Type B pancreatic cell (in vitro differentiated cells): ENCODE measurements at regions not wholly inside any gene's neighbourhood (a gene's known extent, or its start where the extent isn't known, plus 50 kb on each side); places are given as distances from the start of the nearest gene placed in this dataset.

Source experiments
- DNase-seq: peaks from one replicate; pipeline ENCODE4 v3.0.0; 2021; ENCODE audit warnings: mixed read lengths; ENCODE audit not compliant: unreplicated experiment; ENCODE audit errors: extremely low spot score
- H3K27ac Mint-ChIP-seq: 2 replicates; pipeline ENCODE4 v1.8.0; 2021; ENCODE audit warnings: mild to moderate bottlenecking, mixed read lengths
- H3K27me3 Mint-ChIP-seq: 2 replicates; pipeline ENCODE4 v1.8.0; 2021; ENCODE audit warnings: mixed read lengths
- H3K36me3 Mint-ChIP-seq: 2 replicates; pipeline ENCODE4 v1.8.0; 2021; ENCODE audit warnings: mixed read lengths
- H3K4me1 Mint-ChIP-seq: one replicate; pipeline ENCODE4 v1.8.0; 2021; ENCODE audit warnings: mixed read lengths; ENCODE audit not compliant: unreplicated experiment
- H3K4me3 Mint-ChIP-seq: 2 replicates; pipeline ENCODE4 v1.8.0; 2021; ENCODE audit warnings: mild to moderate bottlenecking, mixed read lengths
- H3K9me3 Mint-ChIP-seq: 2 replicates; pipeline ENCODE4 v1.8.0; 2021; ENCODE audit warnings: mixed read lengths
- TF ChIP-seq, protein P1 (sequence below): fragments of 200-600 bp; sonication (generic); conservative IDR thresholded peaks from 2 replicates; pipeline ENCODE4 v1.5.0; 2021; ENCODE audit warnings: antibody characterized with exemption, mild to moderate bottlenecking

DNA sequence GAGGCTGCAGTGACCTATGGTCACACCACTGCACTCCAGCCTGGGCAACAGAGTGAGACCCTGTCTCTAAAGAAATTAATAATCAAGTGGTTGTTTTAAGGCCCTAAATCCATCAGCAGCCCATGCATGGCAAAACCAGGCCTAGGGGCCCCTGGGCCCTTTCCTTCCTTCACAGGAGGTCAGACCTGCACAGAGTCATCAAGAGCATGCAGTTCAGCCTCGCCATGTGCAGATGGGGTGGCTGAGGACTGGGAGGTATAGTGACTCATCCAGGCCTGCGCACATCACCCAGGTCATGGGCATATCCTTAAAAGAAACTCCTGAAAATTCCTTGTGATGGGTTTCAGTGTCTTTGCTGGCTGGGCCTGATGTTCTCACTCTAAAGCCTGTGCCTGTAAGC, 72.4 kb upstream of the AMZ2 start:
- Mint-ChIP-seq H3K9me3 (no peaks in the 10 kb centered on the region), H3K4me3 (no peak overlapping the region), H3K36me3 (no peaks in the 10 kb centered on the region), H3K27me3 (no peaks in the 10 kb centered on the region), H3K27ac (no peak overlapping the region), H3K4me1 (no peaks in the 10 kb centered on the region)
- TF ChIP-seq, protein P1, sequence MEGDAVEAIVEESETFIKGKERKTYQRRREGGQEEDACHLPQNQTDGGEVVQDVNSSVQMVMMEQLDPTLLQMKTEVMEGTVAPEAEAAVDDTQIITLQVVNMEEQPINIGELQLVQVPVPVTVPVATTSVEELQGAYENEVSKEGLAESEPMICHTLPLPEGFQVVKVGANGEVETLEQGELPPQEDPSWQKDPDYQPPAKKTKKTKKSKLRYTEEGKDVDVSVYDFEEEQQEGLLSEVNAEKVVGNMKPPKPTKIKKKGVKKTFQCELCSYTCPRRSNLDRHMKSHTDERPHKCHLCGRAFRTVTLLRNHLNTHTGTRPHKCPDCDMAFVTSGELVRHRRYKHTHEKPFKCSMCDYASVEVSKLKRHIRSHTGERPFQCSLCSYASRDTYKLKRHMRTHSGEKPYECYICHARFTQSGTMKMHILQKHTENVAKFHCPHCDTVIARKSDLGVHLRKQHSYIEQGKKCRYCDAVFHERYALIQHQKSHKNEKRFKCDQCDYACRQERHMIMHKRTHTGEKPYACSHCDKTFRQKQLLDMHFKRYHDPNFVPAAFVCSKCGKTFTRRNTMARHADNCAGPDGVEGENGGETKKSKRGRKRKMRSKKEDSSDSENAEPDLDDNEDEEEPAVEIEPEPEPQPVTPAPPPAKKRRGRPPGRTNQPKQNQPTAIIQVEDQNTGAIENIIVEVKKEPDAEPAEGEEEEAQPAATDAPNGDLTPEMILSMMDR: no peak
- peak; percentile 29 for DNase-seq

DNA sequence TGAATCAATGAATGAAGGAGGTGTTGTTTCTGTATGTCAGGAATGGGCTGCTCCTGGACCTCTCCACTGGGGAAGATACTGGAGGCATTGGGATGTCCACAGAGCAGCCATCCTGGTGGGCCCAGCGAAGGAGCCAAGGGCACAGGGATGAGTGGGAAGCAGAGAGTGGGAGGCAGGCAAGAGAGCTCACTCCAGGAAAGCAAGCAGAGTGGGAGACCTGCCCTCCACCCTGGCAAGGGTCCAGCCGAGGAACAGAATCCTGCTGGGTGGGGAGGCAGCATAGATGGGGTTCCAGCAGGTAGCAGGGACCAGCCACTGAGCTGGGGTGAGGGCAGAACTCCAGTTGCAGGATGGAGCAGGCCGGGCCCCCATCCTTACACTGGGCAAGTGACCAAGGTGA, 71.9 kb upstream of the AMZ2 start:
- no peak overlapping the region for H3K4me3 Mint-ChIP-seq
- no peaks in the 10 kb centered on the region for H3K27me3 Mint-ChIP-seq
- TF ChIP-seq, protein P1: no peak
- no peaks in the 10 kb centered on the region for H3K4me1 Mint-ChIP-seq
- H3K9me3 Mint-ChIP-seq: no peaks in the 10 kb centered on the region
- peak; percentile 47 for DNase-seq
- H3K36me3 Mint-ChIP-seq: no peaks in the 10 kb centered on the region
- no peak overlapping the region for H3K27ac Mint-ChIP-seq

DNA sequence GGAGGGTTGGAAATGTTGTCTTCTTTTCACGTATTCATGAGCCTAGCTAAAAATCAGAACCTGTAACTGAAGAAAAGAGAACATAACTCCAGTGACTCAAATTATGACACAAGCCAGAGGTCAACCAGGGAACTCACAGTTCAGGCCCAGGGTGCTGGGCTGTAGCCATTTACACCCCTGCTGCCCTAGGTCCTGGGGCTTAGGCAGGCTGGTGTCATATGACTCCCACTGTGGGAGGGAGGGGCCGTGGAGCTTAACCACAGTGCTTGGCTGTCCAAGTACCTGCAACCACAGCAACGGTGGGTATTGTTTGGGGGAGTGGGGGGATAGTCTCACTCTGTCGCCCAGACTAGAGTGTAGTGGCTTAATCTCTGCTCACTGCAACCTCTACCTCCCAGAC, 71.1 kb upstream of the AMZ2 start:
- Mint-ChIP-seq H3K9me3 (no peaks in the 10 kb centered on the region), H3K27ac (no peak overlapping the region), H3K27me3 (no peaks in the 10 kb centered on the region), H3K36me3 (no peaks in the 10 kb centered on the region), H3K4me1 (no peaks in the 10 kb centered on the region), H3K4me3 (no peak overlapping the region)
- peak; percentile 45 for DNase-seq
- TF ChIP-seq, protein P1: no peak

DNA sequence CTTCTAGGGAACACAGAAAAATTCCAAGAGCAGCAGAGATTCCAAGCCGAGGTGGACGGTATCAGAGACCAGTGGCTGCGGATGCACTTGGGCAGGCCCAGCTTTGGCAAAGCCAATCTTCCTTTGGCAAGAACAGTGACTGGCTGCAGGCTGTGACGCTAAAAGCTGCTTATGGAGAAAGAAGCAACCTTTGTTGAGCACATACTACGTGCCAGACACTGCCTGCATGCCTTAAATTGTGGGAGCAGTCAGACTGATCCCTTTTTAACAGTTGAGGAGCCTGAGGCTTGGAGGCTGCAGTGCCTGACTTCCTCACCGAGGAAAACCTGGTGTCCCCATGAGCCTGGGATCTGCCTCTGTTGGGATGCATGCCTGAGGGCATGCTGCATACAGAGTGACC, 69.0 kb upstream of the AMZ2 start:
- Mint-ChIP-seq H3K4me1 (no peaks in the 10 kb centered on the region), H3K27me3 (no peaks in the 10 kb centered on the region), H3K9me3 (no peaks in the 10 kb centered on the region), H3K4me3 (no peak overlapping the region), H3K36me3 (no peaks in the 10 kb centered on the region), H3K27ac (no peak overlapping the region)
- no peak for DNase-seq
- TF ChIP-seq, protein P1: no peak

DNA sequence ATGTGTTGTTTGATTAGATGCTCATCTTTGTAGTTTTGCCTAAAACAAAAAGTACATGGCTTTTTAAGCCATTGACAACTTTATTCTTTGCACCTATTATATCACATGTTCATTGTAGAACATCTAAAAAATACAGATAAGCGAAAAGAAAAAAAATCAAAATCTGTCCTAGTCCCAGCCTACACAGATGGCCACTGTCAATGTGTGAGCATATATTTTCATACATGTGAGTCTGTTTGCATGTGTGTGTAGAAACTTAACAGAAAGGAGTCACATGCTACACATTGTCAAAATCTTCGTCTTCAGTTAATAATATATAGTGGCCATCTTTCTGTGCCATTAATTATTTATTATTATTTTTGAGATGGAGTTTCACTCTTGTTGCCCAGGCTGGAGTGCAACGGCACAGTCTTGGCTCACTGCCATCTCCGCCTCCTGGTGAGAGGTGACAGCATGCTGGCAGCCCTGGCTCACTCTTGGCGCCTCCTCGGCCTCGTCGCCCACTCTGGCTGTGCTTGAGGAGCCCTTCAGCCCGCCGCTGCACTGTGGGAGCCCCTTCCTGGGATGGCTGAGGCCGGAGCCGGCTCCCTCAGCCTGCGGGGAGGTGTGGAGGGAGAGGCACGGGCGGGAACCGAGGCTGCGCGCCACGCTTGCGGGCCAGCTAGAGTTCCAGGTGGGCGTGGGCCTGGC, 68.5 kb upstream of the AMZ2 start:
- TF ChIP-seq, protein P1: no peak
- Mint-ChIP-seq H3K9me3 (no peaks in the 10 kb centered on the region), H3K36me3 (no peaks in the 10 kb centered on the region), H3K4me1 (no peaks in the 10 kb centered on the region), H3K4me3 (no peak overlapping the region), H3K27me3 (no peaks in the 10 kb centered on the region), H3K27ac (no peak overlapping the region)
- peak; percentile 70 for DNase-seq

DNA sequence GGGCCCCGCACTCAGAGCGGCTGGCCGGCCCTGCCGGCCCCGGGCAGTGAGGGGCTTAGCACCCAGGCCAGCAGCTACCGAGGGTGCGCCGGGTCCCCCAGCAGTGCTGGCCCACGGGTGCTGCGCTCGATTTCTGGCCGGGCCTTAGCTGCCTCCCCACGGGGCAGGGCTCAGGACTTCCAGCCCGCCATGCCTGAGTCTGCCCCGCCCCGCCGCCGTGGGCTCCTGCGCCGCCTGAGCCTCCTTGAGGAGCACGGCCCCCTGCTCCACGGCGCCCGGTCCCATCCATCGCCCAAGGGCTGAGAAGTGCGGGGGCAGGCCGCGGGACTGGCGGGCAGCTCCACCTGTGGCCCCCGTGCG, 67.9 kb upstream of the AMZ2 start:
- Mint-ChIP-seq H3K27me3 (no peaks in the 10 kb centered on the region), H3K4me3 (no peak overlapping the region), H3K36me3 (no peaks in the 10 kb centered on the region), H3K27ac (no peak overlapping the region), H3K9me3 (no peaks in the 10 kb centered on the region), H3K4me1 (no peaks in the 10 kb centered on the region)
- DNase-seq: peak; percentile 54
- TF ChIP-seq, protein P1: no peak
